GM18858 (cell line): ENCODE measurements at regions not wholly inside any gene's neighbourhood (a gene's known extent, or its start where the extent isn't known, plus 50 kb on each side); places are given as distances from the start of the nearest gene placed in this dataset.
"Not testable (repeated sequence)": the region's sequence is repeated elsewhere in the genome, so short reads cannot be mapped to it uniquely, and the experiment has no call there.

ENCODE experiments used
- ATAC-seq: cut with Tn5 transposase; IDR thresholded peaks from one replicate; pipeline ENCODE4 v1.9.1; 2021; ENCODE audit not compliant: unreplicated experiment

DNA sequence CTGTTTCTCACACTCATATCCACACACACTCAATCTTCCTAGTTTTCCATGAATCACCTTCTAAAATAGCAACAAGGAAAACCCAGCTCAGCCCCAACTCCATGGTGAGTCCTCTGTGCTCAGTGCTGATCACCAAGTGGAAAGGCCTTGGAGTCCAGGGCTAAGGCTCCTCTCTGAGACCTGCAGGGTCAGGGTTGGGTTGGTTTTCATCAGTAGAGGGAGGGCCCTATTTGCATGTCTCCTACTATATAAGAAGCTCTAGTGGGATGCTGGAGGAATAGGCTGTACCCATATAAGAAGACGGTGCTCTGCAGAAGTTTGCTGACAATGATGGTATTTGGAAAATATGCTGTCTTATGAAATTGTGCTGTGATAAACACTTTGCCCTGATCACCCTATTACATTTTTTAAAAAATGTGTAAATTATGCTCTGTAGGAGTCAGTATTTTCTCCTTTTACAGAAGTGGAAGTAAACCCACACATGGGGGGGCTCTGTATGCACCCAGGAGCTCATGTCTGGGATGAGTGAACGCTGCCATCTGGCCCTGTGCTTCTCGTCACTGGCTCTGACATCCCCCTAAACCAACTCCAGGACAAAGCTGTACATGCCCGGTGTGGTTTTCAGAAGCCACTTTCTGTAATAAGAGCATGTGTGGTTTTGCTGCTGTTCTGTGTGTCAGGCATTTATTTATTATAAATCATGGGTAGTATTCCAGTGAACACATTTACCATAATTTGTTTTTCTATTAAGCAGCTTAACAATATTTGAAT is 536.3 kb downstream of the TMEM121 start:
- ATAC-seq: no peak

DNA sequence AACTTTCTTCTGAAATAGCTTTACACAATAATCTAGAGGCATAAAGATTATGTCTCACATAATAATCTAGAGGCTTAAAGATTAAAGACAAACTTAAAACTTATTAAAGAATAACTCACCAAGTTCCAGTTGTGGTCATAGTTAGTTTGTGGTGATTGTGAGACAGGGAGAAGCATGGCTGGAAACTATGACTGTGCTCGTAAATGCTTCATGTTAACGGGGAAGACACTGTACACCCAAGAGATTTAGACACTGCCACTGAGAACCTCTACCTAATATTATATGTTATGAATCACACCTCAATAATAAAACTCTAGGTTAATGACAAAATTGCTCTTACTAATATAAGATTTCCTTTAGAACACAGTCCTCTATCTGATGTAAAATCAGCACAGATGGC is 541.6 kb downstream of the TMEM121 start:
- no peak for ATAC-seq

DNA sequence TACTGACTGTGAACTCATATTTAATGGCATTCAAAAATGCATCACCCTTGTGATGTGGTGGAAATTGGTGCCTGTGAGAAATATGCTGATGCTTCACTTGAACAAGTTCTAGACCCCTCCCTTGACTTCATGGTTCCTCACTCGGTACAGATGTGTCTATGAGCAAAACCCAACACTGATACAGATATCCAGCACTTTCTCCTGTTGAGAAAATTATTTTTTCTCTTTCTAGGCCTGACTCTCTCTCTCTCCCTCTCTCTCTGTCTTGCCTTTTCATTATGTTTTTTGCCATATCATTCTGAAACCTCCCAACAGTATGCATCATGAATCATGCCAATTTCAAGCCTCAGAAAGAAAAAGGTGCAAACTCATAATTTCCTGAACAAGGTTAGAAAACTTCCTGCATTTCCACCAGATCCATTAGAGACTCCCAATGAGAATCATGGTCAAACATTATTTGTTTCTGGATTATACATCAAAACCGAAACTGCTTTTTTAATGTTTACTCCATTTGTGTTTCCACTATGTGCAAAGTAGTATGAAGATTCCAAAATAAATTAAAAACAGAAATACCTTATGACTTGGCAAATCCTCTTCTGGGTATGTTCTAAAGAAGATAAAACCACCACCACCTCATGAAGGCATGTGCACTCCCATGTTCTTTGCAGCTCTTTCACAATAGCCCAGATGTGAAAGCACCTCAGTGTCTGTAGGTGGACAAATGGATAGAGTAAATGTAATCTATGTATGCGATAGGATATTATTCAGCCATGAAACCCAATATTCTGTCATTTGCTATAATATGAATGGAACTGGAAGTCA is 543.6 kb downstream of the TMEM121 start:
- no peak for ATAC-seq

DNA sequence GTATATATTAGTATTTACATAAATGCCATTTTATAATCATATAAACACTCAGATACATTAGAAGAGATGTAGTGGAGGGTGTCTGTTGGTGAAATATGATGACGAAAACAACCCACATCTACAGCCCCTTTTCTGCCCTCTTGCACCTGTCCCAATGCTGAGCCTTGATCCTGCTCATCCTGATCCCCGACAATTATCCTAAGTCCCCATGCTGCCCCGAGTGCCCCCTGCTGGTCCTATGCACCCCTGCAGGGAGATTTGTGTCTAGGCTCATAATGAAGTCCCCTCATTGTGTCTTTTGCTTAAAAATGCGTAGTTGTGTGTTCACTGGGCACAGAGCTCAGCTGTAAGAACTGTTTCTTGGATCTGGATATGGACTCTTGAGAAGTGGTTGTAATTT is 554.5 kb downstream of the TMEM121 start:
- ATAC-seq: no peak

DNA sequence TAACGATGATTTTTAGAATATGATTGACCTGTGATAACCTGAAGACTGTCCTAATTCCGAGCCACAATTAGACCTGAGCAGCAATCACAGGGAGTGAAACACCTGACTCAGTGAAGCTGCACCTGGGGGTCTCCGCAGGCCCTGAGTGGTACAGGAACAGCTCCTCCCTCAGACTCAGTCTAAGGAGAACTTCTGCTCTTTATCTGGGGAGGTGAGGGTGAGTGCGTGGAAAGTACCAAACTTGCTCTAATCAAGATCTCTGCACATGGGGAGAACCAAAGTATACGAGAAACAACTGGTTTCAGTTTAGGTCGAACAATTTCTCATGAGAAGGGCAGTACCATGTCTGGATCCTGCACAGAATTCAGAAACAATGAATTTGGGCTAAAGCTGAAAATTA is 555.3 kb downstream of the TMEM121 start:
- ATAC-seq: not testable (repeated sequence)

DNA sequence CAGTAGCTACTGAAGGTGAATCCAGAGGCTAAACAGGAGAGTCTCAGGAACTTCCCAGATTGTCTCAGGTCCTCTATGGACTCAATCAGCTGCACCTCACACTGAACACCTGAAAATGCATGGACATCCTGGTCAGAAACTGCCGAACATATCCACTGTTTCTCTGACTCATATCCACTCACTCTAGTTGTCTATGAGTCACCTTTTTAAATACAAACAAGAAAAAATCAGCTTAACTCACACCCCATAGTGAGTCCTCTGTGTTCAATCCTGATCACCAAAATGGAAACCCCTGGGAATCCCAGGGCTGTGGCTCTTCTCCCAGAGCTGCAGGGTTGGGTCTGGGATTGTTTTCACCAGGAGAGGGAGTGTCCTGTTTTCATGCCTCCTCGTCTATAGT is 556.7 kb downstream of the TMEM121 start:
- ATAC-seq: no peak

DNA sequence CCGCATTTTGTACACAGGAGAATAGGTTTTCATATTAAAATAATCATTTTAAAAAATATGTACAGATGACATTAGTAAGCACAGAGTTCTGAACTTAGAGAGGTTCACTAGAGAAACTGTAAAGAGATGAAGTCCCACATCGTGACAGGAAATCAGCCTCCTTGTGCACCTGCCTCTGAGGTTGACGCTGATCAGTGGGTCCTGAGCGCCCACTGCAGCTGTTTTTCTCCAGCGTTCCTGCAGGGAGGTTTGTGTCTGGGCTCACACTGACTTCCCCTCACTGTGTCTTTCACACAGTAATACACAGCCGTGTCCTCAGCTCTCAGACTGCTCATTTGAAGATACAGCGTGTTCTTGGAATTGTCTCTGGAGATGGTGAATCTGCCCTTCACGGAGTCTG is 561.5 kb downstream of the TMEM121 start:
- ATAC-seq: no peak

DNA sequence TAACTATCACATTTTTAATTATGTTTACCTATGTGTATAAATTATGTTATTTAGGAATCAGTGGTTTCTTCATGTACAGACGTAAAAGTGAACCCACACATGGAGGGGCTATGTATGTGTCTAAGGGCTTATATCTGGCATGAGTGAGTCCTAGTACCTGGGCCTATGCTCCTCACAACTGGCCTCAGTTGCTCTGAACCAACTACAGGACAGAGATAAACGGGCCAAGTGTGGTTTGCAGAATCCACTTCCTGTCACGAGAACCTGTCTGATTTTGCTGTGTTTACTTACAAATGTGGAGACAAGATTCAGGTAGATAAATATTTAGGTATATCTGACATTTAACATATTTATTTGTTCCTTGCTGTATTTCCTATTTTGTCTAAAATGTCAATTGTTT is 562.5 kb downstream of the TMEM121 start:
- ATAC-seq: not testable (repeated sequence)

DNA sequence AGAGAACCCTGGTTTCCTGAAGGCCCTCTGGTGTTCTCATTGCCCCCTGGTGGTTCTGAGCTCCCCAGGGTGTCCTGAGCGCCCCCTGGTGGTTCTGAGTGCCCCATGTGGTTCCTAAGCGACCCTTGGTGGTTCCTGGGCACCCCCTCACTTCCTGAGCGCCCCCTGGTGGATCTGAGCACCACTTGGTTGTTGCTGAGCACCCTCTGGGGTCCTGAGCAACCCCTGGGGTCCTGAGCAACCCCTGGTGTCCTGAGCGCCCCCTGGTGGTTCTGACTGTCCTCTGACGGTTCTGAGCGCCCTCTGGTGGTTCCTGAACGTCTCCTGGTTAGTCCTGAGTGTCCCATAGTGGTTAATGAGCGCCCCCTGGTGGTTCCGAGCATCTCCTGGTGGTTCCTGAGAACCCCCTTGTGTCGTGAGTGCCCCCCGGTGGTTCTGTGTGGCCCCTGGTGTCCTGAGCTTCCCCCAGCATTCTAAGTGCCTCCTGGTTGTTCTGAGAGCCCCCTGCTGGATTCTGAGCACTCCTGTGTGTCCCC is 568.3 kb downstream of the TMEM121 start:
- ATAC-seq: no peak

DNA sequence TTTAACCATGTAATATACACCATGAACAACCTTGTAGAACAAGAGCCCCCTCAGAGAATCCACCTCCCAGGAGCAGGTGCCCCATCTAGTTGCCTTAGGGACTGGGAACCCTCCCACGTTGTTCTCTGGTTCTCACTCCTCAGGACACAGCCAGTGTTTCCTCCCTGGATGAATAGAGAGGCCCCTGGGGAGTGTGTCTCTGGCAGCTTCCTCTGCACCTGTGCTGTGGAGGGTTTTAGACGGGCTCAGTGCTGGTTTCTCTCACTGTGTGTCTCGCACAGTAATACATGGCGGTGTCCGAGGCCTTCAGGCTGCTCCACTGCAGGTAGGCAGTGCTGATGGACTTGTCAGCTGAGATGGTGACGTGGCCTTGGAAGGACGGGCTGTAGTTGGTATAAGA is 581.3 kb downstream of the TMEM121 start:
- ATAC-seq: no peak

DNA sequence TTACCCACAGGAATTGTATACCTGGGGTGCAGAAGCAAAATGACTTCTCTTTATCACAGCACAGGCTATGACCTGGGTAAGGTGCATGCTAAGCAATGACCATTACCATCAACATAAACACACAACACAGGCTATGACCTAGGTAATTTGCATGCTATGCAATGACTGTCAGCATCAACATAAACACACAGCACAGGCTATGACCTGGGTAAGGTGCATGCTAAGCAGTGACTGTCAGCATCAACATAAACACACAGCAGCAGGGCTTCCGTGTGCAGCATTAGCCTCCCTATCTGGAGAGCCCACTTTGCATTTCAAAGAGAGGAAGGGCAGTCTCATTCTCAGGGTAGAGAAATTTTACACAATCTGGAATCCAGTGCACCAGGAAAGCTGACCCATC is 583.0 kb downstream of the TMEM121 start:
- no peak for ATAC-seq

DNA sequence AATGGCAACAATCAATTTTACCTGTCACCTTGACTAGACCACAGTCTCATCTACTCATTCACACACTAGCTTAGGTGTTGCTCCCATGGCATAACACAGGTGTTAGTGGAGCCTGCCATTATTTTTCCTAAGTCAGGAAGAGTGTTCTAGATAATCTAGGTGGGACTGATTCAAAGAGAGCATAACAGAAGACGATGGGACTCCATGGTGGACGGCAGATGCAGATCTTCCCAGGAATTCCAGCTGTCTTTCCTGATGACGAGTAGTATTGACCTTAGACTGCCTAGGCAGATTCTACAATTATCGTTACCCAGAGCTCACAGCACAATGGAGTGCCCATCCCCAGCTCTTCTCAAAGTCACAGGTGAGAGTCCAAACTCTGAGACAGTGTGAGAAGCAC is 589.0 kb downstream of the TMEM121 start:
- no peak for ATAC-seq

DNA sequence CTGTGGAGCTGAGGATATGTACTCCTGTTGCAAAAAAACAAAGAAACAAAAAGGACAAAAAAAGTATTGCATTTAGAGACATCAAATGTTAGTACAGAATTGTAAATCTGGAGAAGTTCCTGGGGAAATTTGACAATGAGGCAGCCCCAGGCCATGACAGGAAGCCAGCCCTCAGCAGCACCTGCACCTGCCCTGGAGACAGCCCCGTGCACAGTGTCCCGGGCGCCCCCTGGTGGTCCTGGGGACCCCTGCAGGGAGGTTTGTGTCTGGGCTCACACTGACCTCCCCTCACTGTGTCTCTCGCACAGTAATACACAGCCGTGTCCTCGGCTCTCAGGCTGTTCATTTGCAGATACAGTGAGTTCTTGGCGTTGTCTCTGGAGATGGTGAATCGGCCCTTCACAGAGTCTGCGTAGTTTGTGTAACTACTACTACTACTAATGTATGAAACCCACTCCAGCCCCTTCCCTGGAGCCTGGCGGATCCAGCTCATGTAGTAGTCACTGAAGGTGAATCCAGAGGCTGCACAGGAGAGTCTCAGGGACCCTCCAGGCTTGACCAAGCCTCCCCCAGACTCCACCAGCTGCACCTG is 590.1 kb downstream of the TMEM121 start:
- not testable (repeated sequence) for ATAC-seq

DNA sequence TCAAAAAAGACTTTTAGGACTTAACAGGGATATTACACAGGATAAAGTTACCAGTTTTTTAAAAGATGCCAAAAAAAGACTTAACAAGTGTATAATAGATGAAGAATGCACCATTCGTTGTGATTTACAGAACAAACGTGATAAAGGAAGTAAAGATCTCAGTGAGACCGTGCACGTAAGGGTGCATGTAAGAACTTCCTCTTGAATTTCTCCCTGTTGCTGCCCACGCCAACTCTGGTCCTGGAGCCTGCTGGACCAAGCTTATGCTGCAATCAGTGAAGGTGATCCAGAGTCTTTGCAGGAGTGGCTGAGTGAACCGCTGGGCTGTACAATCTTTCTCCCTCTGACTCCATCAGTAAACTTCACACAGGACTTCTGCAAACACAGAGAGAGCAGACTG is 593.7 kb downstream of the TMEM121 start:
- ATAC-seq: no peak

DNA sequence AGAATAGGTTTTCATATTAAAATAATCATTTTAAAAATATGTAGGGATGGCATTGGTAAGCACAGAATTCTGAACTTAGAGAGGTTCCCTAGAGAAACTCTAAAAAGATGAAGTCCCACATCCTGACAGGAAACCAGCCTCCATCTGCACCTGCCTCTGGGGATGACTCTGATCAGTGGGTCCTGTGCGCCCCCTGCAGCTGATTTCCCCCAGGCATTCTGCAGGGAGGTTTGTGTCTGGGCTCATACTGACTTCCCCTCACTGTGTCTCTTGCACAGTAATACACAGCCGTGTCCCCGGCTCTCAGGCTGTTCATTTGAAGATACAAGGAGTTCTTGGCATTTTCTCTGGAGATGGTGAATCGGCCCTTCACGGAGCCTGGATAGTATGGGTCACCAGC is 602.9 kb downstream of the TMEM121 start:
- ATAC-seq: no peak

DNA sequence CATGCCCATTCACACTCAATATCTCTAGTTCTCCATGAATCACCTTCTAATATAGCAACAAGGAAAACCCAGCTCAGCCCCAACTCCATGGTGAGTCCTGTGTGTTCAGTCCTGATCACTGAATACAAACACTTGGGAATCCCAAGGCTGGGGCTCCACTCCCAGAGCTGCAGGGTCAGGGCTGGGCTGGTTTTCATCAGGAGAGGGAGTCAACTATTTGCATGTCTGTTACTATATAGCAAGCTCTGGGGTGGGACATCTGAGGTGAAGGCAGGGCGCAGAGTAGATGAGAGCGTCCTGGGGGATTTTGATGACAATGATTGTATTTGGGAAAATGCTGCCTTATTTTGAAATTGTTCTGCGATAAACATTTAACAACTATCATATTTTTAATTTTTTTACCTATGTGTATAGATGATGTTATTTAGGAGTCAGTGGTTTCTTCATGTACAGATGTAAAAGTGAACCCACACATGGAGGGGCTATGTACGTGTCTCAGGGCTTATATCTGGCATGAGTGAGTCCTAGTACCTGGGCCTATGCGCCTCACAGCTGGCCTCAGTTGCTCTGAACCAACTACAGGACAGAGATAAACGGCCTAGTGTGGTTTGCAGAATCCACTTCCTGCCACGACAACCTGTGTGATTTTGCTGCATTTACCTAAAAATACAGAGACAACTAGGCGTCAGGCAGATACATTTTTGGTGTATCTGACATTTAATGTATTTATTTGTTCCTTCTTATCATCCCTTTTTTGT is 603.7 kb downstream of the TMEM121 start:
- ATAC-seq: not testable (repeated sequence)

DNA sequence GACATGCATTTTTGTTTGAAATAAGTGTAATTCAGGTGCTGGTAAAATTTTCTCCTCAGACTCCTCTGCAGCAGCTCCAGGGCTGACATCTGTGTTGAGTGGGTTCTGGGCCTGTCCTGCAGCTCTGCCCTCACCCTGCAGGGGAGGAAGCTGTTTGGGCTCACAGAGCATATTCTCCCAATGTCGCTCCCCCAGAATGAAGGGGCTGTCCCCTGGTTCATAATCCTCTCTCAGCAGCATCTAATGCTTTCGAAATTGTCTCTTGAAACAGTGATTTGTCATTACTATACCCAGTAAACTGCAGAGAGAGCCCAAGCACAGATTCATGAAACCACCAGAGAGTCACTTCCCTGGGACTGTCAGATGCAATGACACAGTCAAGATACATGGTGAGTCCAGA is 606.7 kb downstream of the TMEM121 start:
- ATAC-seq: not testable (repeated sequence)

DNA sequence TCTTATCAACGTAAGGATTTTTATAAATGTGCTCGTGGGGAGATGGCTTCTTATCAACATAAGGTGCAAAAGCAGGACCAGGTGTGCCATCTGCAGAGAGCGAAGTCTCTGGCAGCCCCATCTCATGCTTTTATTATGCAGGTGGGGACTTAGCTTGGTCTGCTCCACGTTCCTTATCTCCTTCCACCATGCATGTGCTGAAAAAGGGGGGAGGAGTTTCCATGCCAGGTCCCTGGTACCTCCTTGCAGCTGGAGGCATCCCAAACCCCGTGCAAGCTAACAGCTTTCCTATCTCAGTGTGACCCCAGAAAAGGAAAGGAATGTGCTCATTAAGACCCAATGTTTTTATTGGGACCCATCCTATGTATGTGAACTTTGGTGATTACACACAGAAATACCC is 608.5 kb downstream of the TMEM121 start:
- no peak for ATAC-seq

DNA sequence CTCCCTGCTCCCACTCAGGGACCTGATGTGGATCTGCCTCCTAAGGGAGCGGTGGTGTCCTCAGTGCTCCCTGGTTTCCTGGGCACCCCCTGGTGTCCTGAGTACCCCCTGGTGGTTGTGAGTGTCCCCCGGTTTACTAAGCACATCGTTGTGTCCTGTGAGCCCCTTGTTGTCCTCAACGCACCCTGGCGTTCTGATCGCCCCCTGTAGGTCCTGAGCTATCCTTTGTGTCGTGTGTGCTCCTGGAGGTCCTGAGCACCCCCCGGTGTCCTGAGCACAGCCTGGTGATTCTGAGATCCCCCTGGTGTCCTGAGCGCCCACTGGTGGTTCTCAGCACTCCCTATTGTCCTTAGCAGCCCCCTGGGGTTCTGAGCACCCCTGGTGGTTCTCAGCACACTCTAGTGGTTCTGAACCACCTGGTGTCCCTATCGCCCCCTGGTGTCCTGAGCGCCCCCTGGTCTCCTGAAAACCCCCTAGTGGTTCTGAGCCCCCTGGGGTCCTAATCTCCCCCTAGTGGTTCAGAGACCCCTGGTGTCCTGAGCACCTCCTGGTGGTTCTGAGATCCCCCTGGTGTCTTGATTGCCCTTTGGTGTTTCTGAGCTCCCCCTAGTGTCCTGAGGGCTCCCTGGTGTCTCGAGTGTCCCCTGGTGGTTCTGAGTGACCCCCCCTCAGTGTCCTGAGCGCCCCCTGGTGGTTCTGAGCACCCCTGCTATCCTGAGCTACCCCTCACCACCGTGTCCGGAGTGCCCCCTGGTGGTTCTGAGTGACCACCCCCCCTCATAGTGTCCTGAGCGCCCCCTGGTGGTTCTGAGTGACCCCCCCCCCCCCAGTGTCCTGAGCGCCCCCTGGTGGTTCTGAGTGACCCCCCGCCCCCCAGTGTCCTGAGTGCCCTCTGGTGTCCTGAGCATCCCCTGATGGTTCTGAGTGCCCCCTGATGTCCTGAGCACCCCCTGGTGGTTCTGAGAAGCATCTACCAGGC is 615.1 kb downstream of the TMEM121 start:
- no peak for ATAC-seq

DNA sequence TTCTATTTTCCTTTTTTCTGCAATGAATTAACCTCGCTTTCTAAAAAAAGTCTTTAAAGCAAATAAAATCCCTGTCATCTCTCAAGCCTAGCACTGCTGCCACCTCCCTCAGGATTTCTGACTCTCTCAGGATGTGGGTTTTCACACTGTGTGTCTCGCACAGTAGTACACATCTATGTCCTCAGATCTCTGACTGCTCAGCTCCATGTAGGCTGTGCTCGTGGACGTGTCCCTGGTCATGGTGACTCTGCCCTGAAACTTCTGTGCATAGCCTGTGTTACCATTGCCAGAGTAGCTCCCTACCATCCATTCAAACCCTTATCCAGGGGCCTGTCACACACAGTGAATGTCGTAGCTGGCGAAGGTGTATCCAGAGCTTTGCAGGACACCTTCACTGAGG is 619.3 kb downstream of the TMEM121 start:
- not testable (repeated sequence) for ATAC-seq
